Prostate gland (tissue), 2 donors: ENCODE measurements at regions not wholly inside any gene's neighbourhood (a gene's known extent, or its start where the extent isn't known, plus 50 kb on each side); places are given as distances from the start of the nearest gene placed in this dataset.

Experiments
- DNase-seq: peaks from one replicate; pipeline ENCODE4 v3.0.0-alpha.2; 2019; ENCODE audit warnings: low spot score
- H3K27ac ChIP-seq, 2 donors: fragments of 200-600 bp; sonication (generic); 2 replicates each; pipeline ENCODE4 v1.5.1; 2017 to 2019
- H3K27me3 ChIP-seq: fragments of 200-600 bp; sonication (generic); replicated peaks from 2 replicates; pipeline ENCODE4 v1.5.1; 2019; ENCODE audit not compliant: insufficient read depth
- H3K36me3 ChIP-seq, 2 donors: fragments of 200-600 bp; sonication (generic); 1 replicate in 1 of 2; 2 replicates in 1 of 2; pipeline versions ENCODE4 v1.5.1 to v1.8.1; 2017 to 2019
- H3K4me1 ChIP-seq: fragments of 200-600 bp; sonication (generic); replicated peaks from 2 replicates; pipeline ENCODE4 v1.5.1; 2019
- H3K4me3 ChIP-seq, 2 donors: fragments of 200-600 bp; sonication (generic); 2 replicates each; pipeline ENCODE4 v1.5.1; 2017 to 2019
- H3K9me3 ChIP-seq: fragments of 200-600 bp; sonication (generic); 2 replicates; pipeline ENCODE4 v1.5.1; 2017
- POLR2A ChIP-seq: fragments of 450-650 bp; IDR thresholded peaks from one replicate; pipeline ENCODE4 v1.6.1; 2016; ENCODE audit warnings: antibody characterized with exemption, mild to moderate bottlenecking
- POLR2AphosphoS5 ChIP-seq: sonication (generic); formaldehyde crosslinking; IDR thresholded peaks from one replicate; pipeline ENCODE4 v1.6.1; 2017; ENCODE audit warnings: antibody characterized with exemption
- WGBS: methylation state at CpG from one replicate; pipeline ENCODE4 v1.1.5; 2018; 5-methylcytosine and 5-hydroxymethylcytosine counted together
- intact Hi-C: fragments of 100-400 bp; cut with DNase I; formaldehyde crosslinking; loops from one replicate; pipeline ENCODE4 v1.14.2; 2022
- TF ChIP-seq, protein P1 (sequence below), 4 experiments: fragments of 200-600 bp in 2 of 4; fragments of 450-650 bp in 2 of 4; sonication (generic) in 2 of 4; IDR thresholded peaks; 1 replicate in 3 of 4; 2 replicates in 1 of 4; pipeline ENCODE4 v1.5.1; 2016 to 2019; ENCODE audit warnings: antibody characterized with exemption in 4 of 4, mild to moderate bottlenecking in 2 of 4, moderate library complexity in 2 of 4

DNA sequence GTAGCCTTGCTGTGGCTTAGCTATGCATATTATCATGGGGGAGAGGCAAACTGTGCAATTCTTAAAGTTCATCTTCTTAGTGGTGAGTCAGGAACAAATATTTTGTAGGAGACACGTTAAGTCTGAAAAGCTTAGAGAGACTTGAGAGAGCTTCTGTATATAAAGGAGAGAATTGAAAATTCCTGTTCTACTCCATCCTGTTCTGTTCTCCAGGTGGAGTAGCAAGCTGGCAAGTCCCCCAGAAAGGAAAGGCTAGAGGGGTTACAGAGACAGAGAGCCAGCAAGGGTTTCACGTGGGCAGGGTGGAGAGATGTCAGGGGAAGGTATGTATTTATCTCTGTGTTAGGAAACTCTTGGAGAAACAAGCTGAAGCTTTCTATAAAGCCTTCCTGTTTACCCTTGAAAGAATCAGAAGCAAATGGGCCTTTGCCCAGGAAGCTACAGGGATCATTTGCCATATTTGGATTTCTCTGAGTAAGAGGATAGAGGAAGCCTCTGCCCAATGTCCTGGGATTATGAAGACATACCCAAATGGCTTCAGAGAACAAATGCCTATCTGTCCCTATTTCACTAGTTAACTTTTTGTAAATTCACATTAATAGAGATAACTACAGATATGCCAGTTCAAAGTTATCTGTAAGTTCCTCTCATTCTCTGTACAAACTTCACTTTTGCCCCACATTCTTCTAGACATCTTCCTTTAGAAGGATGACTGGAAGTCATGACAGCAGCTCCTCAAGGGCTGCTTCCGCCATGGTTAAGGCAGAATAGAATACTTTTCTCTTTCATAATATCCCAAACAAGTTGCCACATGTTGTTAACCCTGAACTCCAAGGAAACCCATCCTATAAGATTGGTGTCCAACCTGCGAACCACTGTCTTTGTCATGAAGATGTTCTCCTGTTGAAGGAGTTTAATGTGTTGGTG, 126.7 kb upstream of the NEDD9 start:
- WGBS, result 63% methylated on average over 4 of the region's 4 CpGs
- H3K4me3 ChIP-seq, result no peak overlapping the region
- DNase-seq, result peak; percentile 46
- no peaks in the 10 kb centered on the region for H3K9me3 ChIP-seq
- intact Hi-C loops, result no loop called here
- no peaks in the 10 kb centered on the region for H3K36me3 ChIP-seq
- H3K4me1 ChIP-seq, result peaks cover 7% of the 10 kb centered on the region
- no peaks in the 10 kb centered on the region for H3K27me3 ChIP-seq
- peak overlapping the region; percentile 70 to 82 for H3K27ac ChIP-seq
- TF ChIP-seq, protein P1, sequence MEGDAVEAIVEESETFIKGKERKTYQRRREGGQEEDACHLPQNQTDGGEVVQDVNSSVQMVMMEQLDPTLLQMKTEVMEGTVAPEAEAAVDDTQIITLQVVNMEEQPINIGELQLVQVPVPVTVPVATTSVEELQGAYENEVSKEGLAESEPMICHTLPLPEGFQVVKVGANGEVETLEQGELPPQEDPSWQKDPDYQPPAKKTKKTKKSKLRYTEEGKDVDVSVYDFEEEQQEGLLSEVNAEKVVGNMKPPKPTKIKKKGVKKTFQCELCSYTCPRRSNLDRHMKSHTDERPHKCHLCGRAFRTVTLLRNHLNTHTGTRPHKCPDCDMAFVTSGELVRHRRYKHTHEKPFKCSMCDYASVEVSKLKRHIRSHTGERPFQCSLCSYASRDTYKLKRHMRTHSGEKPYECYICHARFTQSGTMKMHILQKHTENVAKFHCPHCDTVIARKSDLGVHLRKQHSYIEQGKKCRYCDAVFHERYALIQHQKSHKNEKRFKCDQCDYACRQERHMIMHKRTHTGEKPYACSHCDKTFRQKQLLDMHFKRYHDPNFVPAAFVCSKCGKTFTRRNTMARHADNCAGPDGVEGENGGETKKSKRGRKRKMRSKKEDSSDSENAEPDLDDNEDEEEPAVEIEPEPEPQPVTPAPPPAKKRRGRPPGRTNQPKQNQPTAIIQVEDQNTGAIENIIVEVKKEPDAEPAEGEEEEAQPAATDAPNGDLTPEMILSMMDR (IDR thresholded peaks at IDR 0.05), result no peak
- TF ChIP-seq POLR2A (no peak), POLR2AphosphoS5 (peak; percentile 59)

DNA sequence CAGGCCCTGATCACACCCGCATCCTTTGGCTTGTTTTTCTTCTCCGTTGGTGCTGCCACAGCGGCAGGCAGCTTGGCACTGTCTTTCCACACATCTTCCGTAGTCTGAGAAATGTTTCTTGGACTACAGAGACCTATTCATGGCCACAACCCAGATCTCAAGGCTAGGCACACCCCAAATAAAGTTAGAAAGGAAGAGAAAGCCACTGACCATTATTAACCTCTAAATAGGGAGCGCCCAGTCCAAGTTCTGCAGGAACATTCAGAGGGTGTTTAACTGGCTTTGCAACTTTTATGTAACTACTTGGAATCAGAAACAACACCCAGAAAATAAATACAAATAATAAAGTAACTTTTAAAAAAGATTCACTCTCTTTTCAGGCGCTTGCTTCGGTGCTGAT, 124.8 kb upstream of the NEDD9 start:
- WGBS, result 47% methylated on average over 7 of the region's 7 CpGs

DNA sequence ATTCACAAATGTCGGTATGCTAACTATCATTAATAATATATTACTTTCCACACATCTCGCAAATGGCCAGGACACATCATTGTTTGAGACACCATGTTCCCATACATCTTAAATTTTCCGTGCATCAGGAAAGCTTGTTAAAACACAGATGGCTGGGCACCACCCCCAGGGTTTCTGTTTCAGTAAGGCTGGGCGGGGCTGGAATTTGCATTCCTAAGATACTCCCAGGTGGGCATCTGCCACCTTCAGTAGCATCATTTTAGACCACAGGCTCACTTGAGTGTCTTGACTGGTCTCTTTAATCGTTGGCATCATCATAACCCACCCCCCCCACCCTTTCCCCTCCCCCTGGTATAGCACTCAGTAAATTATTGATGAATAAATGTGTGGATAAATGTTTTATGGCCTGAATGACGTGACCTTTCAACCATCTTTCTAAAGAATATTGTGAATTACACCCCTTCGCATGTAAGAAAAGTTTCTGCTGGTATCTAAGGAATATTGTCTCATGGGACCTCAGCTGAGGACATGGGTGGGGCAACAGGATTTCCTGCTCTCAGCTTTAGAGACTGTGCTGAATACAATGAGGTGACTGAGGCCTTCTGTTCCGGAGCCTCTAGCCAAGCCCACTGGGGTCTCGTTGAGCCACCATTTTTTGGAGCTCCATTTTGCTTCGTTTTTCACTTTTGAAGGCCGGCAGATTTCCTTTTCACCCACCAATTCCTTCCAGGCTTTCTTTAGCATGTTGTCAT, 124.1 kb upstream of the NEDD9 start:
- TF ChIP-seq, protein P1 (IDR thresholded peaks at IDR 0.05), result no peak
- TF ChIP-seq POLR2AphosphoS5 (no peak), POLR2A (no peak)
- DNase-seq, result no peak
- no peaks in the 10 kb centered on the region for H3K36me3 ChIP-seq
- H3K27me3 ChIP-seq, result no peaks in the 10 kb centered on the region
- H3K4me3 ChIP-seq, result no peak overlapping the region
- H3K4me1 ChIP-seq, result peaks cover 7% of the 10 kb centered on the region
- intact Hi-C loops, result no loop called here
- 77% methylated on average over 11 of the region's 11 CpGs for WGBS
- H3K27ac ChIP-seq, result peak overlapping the region; percentile 70 to 82
- no peaks in the 10 kb centered on the region for H3K9me3 ChIP-seq

More for the DNA sequence above, 124.8 kb upstream of the NEDD9 start:
- H3K27me3 ChIP-seq, result no peaks in the 10 kb centered on the region
- peaks cover 7% of the 10 kb centered on the region for H3K4me1 ChIP-seq
- TF ChIP-seq POLR2A (peak; percentile 23), POLR2AphosphoS5 (peak; percentile 90)
- TF ChIP-seq, protein P1 (IDR thresholded peaks at IDR 0.05), result no peak
- no peaks in the 10 kb centered on the region for H3K36me3 ChIP-seq
- H3K9me3 ChIP-seq, result no peaks in the 10 kb centered on the region
- peak; percentile 77 for DNase-seq
- peak overlapping the region; percentile 70 to 82 for H3K27ac ChIP-seq
- intact Hi-C loops, result no loop called here
- no peak overlapping the region for H3K4me3 ChIP-seq

DNA sequence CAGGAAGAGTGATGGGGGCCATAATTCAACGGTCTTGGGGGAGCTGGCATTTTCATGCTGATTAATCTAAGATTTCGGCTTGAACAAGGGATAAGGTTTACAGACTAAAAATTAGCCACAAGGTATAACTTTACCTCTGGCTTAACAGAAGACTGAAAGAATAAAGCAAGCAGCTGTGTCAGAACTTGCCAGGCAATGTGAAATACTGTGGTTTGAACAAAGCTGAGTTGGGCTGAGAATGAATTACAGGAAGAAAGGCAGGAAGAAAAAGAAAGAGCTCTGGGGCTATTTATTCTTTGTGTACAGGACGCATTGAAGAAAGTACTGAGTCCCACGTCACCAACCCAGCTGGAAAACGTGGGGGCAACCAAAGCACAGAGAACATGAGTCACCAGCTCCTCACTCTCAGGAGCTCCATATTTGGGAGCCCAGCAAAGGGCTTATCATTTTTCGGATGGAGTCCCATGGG, 121.5 kb upstream of the NEDD9 start:
- DNase-seq, result peak; percentile 47
- Histone ChIP-seq H3K4me3 (no peak overlapping the region), H3K9me3 (no peaks in the 10 kb centered on the region), H3K27me3 (no peaks in the 10 kb centered on the region), H3K36me3 (no peaks in the 10 kb centered on the region), H3K4me1 (peaks cover 7% of the 10 kb centered on the region), H3K27ac (peak overlapping the region; percentile 66 to 71)
- intact Hi-C loops, result no loop called here
- TF ChIP-seq POLR2A, result no peak
- peak; percentile 63 for TF ChIP-seq POLR2AphosphoS5
- TF ChIP-seq, protein P1 (IDR thresholded peaks at IDR 0.05), result no peak
- 20% methylated on average over 6 of the region's 6 CpGs for WGBS
